Breast epithelium (tissue), 3 donors: ENCODE measurements at regions not wholly inside any gene's neighbourhood (a gene's known extent, or its start where the extent isn't known, plus 50 kb on each side); places are given as distances from the start of the nearest gene placed in this dataset.

Experiments used
- POLR2AphosphoS5 ChIP-seq, 3 donors: sonication (generic); formaldehyde crosslinking; IDR thresholded peaks; one replicate each; pipeline ENCODE4 v1.6.1; 2017; ENCODE audit warnings: antibody characterized with exemption in 3 of 3
- TF ChIP-seq, protein P1 (sequence below), 3 donors: fragments of 450-650 bp; IDR thresholded peaks; one replicate each; pipeline ENCODE4 v1.5.1; 2016 to 2017; ENCODE audit warnings: antibody characterized with exemption in 3 of 3, mild to moderate bottlenecking in 3 of 3, moderate library complexity in 3 of 3

DNA sequence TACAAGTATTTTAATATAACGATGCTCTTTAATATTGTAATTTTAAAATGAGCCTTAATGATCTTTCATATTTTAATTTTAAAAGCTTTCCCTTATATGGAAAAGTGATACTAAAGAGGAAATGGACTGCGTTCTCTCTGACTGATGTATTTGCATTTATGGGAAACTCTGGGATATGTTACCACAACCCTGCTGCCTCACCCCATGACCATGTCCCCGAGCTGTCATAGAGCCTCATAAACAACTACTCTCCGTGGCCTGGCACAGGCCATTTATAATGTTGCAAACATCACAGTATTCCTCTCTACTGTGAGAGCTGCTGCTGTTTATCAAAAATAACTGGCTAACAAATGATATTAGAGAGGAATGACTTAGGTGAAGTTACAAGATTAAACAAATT is 75.8 kb upstream of the SEC11C start:
- TF ChIP-seq, protein P1, sequence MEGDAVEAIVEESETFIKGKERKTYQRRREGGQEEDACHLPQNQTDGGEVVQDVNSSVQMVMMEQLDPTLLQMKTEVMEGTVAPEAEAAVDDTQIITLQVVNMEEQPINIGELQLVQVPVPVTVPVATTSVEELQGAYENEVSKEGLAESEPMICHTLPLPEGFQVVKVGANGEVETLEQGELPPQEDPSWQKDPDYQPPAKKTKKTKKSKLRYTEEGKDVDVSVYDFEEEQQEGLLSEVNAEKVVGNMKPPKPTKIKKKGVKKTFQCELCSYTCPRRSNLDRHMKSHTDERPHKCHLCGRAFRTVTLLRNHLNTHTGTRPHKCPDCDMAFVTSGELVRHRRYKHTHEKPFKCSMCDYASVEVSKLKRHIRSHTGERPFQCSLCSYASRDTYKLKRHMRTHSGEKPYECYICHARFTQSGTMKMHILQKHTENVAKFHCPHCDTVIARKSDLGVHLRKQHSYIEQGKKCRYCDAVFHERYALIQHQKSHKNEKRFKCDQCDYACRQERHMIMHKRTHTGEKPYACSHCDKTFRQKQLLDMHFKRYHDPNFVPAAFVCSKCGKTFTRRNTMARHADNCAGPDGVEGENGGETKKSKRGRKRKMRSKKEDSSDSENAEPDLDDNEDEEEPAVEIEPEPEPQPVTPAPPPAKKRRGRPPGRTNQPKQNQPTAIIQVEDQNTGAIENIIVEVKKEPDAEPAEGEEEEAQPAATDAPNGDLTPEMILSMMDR (IDR thresholded peaks at IDR 0.05) = no peak
- no peak for TF ChIP-seq POLR2AphosphoS5 (IDR thresholded peaks at IDR 0.05)
